DOHH2 (cell line): ENCODE measurements at regions not wholly inside any gene's neighbourhood (a gene's known extent, or its start where the extent isn't known, plus 50 kb on each side); places are given as distances from the start of the nearest gene placed in this dataset.

Experiments
- H3F3A ChIP-seq: fragments of 200-600 bp; sonication (generic), shearing (Covaris generic); 2 replicates; pipeline ENCODE4 v1.6.0; 2016; ENCODE audit warnings: antibody characterized with exemption, mild to moderate bottlenecking; ENCODE audit not compliant: control insufficient read depth, insufficient read depth
- H3K27ac ChIP-seq: fragments of 200-600 bp; sonication (generic); 2 replicates; pipeline ENCODE4 v1.5.1; 2014; ENCODE audit warnings: low read depth, mild to moderate bottlenecking, low read length, moderate library complexity
- H3K27me3 ChIP-seq: fragments of 200-600 bp; sonication (generic); 2 replicates; pipeline ENCODE4 v1.6.1; 2014; ENCODE audit warnings: mild to moderate bottlenecking, low read length, mixed read lengths; ENCODE audit not compliant: control insufficient read depth
- H3K36me3 ChIP-seq: fragments of 200-600 bp; sonication (generic); 2 replicates; pipeline ENCODE4 v1.6.1; 2014; ENCODE audit warnings: mild to moderate bottlenecking, low read length, moderate library complexity, mixed read lengths; ENCODE audit not compliant: control insufficient read depth
- H3K4me1 ChIP-seq: fragments of 200-600 bp; sonication (generic); 2 replicates; pipeline ENCODE4 v1.6.1; 2014; ENCODE audit warnings: mild to moderate bottlenecking, low read length, mixed read lengths; ENCODE audit not compliant: control insufficient read depth
- H3K4me2 ChIP-seq: fragments of 200-600 bp; sonication (generic); 2 replicates; pipeline ENCODE4 v1.6.0; 2014; ENCODE audit warnings: mild to moderate bottlenecking, low read length, moderate library complexity
- H3K4me3 ChIP-seq: fragments of 200-600 bp; sonication (generic); 2 replicates; pipeline ENCODE4 v1.5.1; 2014; ENCODE audit warnings: mild to moderate bottlenecking, low read length, mixed read lengths
- H3K79me2 ChIP-seq: fragments of 200-600 bp; sonication (generic); 2 replicates; pipeline ENCODE4 v1.6.1; 2014; ENCODE audit warnings: mild to moderate bottlenecking, low read length, mixed read lengths; ENCODE audit not compliant: control insufficient read depth
- H3K9me2 ChIP-seq: fragments of 200-600 bp; sonication (generic); replicated peaks from 2 replicates; pipeline ENCODE4 v1.6.1; 2014; ENCODE audit warnings: mild to moderate bottlenecking, low read length, mixed read lengths; ENCODE audit not compliant: control insufficient read depth
- H3K9me3 ChIP-seq: fragments of 200-600 bp; sonication (generic); 2 replicates; pipeline ENCODE4 v1.6.1; 2014; ENCODE audit warnings: antibody characterized with exemption, low read length, mixed read lengths; ENCODE audit not compliant: control insufficient read depth, insufficient read depth
- H4K20me1 ChIP-seq: fragments of 200-600 bp; sonication (generic); 2 replicates; pipeline ENCODE4 v1.6.0; 2014; ENCODE audit warnings: low read depth, mild to moderate bottlenecking, antibody characterized with exemption, low read length, moderate library complexity; ENCODE audit not compliant: control insufficient read depth, insufficient read depth
- EZH2phosphoT487 ChIP-seq: fragments of 200-600 bp; sonication (generic); IDR thresholded peaks from 2 replicates; pipeline ENCODE4 v1.6.1; 2017; ENCODE audit warnings: borderline replicate concordance, mild to moderate bottlenecking, antibody characterized with exemption, low read length, moderate library complexity, mixed read lengths
- TF ChIP-seq, protein P1 (sequence below): fragments of 200-600 bp; sonication (generic); IDR thresholded peaks from one replicate; pipeline ENCODE4 v1.5.1; 2014; ENCODE audit warnings: antibody characterized with exemption, mild to moderate bottlenecking, low read depth, low read length; ENCODE audit not compliant: poor library complexity, severe bottlenecking

GRCh38 chr1:72438270-72438669 lies 155.9 kb upstream of the NEGR1 start:
- no peak for TF ChIP-seq EZH2phosphoT487
- TF ChIP-seq, protein P1, sequence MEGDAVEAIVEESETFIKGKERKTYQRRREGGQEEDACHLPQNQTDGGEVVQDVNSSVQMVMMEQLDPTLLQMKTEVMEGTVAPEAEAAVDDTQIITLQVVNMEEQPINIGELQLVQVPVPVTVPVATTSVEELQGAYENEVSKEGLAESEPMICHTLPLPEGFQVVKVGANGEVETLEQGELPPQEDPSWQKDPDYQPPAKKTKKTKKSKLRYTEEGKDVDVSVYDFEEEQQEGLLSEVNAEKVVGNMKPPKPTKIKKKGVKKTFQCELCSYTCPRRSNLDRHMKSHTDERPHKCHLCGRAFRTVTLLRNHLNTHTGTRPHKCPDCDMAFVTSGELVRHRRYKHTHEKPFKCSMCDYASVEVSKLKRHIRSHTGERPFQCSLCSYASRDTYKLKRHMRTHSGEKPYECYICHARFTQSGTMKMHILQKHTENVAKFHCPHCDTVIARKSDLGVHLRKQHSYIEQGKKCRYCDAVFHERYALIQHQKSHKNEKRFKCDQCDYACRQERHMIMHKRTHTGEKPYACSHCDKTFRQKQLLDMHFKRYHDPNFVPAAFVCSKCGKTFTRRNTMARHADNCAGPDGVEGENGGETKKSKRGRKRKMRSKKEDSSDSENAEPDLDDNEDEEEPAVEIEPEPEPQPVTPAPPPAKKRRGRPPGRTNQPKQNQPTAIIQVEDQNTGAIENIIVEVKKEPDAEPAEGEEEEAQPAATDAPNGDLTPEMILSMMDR = no peak
- H3K36me3 ChIP-seq = no peaks in the 10 kb centered on the region
- H3K27ac ChIP-seq = no peak overlapping the region

GRCh38 chr1:72435025-72435424 lies 152.7 kb upstream of the NEGR1 start:
- no peak overlapping the region for H3K27ac ChIP-seq
- no peak overlapping the region for H3K4me2 ChIP-seq
- no peaks in the 10 kb centered on the region for H3K79me2 ChIP-seq
- H3K4me1 ChIP-seq = no peaks in the 10 kb centered on the region
- H3K36me3 ChIP-seq = no peaks in the 10 kb centered on the region
- no peaks in the 10 kb centered on the region for H3K9me2 ChIP-seq
- H3K9me3 ChIP-seq = no peaks in the 10 kb centered on the region
- H3K4me3 ChIP-seq = no peak overlapping the region
- H3K27me3 ChIP-seq = no peaks in the 10 kb centered on the region
- TF ChIP-seq, protein P1 = no peak
- TF ChIP-seq EZH2phosphoT487 = no peak
- no peaks in the 10 kb centered on the region for H3F3A ChIP-seq
- H4K20me1 ChIP-seq = no peaks in the 10 kb centered on the region

More at GRCh38 chr1:72438270-72438669, 155.9 kb upstream of the NEGR1 start:
- Histone ChIP-seq H3K4me1 (no peaks in the 10 kb centered on the region), H3K9me2 (no peaks in the 10 kb centered on the region), H3K79me2 (no peaks in the 10 kb centered on the region), H3K9me3 (no peaks in the 10 kb centered on the region), H4K20me1 (no peaks in the 10 kb centered on the region), H3K4me3 (no peak overlapping the region), H3F3A (no peaks in the 10 kb centered on the region), H3K4me2 (no peak overlapping the region), H3K27me3 (no peaks in the 10 kb centered on the region)

DNA sequence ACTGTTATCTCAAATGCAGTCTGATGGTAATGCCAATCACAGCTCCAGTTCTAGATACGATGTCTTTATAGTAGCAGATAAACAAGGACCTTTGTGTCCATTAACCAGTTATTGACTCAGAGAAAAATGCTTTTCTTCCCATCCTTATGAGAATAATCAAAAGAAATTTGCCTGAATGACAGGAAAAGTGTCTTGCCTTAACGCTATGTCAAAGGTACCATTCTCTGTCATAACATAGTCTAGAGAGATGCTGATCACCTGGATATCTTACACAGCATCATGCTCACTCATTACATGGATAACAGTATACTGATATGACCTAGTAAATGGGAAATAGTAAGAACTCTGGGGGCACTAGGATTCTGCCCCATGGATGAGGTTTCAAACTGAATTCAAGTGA lies 151.7 kb upstream of the NEGR1 start:
- Histone ChIP-seq H3K4me1 (no peaks in the 10 kb centered on the region), H3K36me3 (no peaks in the 10 kb centered on the region), H3K27ac (no peak overlapping the region), H4K20me1 (no peaks in the 10 kb centered on the region), H3K27me3 (no peaks in the 10 kb centered on the region), H3K4me2 (no peak overlapping the region), H3K79me2 (no peaks in the 10 kb centered on the region), H3K9me2 (no peaks in the 10 kb centered on the region), H3K4me3 (no peak overlapping the region), H3F3A (no peaks in the 10 kb centered on the region), H3K9me3 (no peaks in the 10 kb centered on the region)
- TF ChIP-seq EZH2phosphoT487 = no peak
- TF ChIP-seq, protein P1 = no peak

DNA sequence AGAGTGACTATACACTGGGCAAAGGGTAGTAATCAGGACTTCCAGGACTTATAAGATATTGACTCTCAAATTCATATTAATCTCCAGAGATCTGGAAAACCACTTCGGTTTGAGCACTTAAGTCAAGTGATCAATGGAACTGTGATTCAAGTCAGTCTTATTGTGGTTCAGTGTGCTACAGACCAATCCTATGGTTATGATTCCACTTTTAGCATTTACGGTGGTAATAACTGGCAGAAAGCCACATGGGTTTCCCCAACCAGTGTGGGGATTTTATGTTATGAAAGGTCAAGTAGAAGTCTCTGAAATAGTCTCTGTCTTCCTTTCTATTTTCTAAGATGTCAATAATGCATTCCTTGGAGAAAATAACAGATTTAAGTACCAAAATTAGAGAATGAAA lies 151.3 kb upstream of the NEGR1 start:
- no peaks in the 10 kb centered on the region for H4K20me1 ChIP-seq
- no peak for TF ChIP-seq EZH2phosphoT487
- TF ChIP-seq, protein P1 = no peak

More for the DNA sequence above, 151.3 kb upstream of the NEGR1 start:
- no peaks in the 10 kb centered on the region for H3K9me2 ChIP-seq
- H3K27me3 ChIP-seq = no peaks in the 10 kb centered on the region
- H3K27ac ChIP-seq = no peak overlapping the region
- no peaks in the 10 kb centered on the region for H3K9me3 ChIP-seq
- H3K4me3 ChIP-seq = no peak overlapping the region
- H3F3A ChIP-seq = no peaks in the 10 kb centered on the region
- no peak overlapping the region for H3K4me2 ChIP-seq
- no peaks in the 10 kb centered on the region for H3K79me2 ChIP-seq
- no peaks in the 10 kb centered on the region for H3K4me1 ChIP-seq
- H3K36me3 ChIP-seq = no peaks in the 10 kb centered on the region
